Testis (tissue), 2 donors: ENCODE measurements at regions not wholly inside any gene's neighbourhood (a gene's known extent, or its start where the extent isn't known, plus 50 kb on each side); places are given as distances from the start of the nearest gene placed in this dataset.

Experiments
- DNase-seq: peaks from one replicate; pipeline ENCODE4 v3.0.0-alpha.2; 2019
- H3K27ac ChIP-seq, 2 donors: fragments of 200-600 bp; sonication (generic); one replicate each; pipeline ENCODE4 v1.5.1; 2019
- H3K27me3 ChIP-seq: fragments of 200-600 bp; sonication (generic); one replicate; pipeline ENCODE4 v1.5.1; 2019
- H3K36me3 ChIP-seq: fragments of 200-600 bp; sonication (generic); one replicate; pipeline ENCODE4 v1.5.1; 2017; ENCODE audit warnings: low read depth; ENCODE audit errors: missing control alignments
- H3K4me1 ChIP-seq: fragments of 200-600 bp; sonication (generic); one replicate; pipeline ENCODE4 v1.5.1; 2019
- H3K4me3 ChIP-seq, 2 donors: fragments of 200-600 bp; sonication (generic); one replicate each; pipeline ENCODE4 v1.5.1; 2017 to 2019
- H3K9me3 ChIP-seq: fragments of 200-600 bp; sonication (generic); one replicate; pipeline ENCODE4 v1.5.1; 2017
- POLR2A ChIP-seq: fragments of 450-650 bp; IDR thresholded peaks from one replicate; pipeline ENCODE4 v1.6.1; 2017; ENCODE audit warnings: antibody characterized with exemption, mild to moderate bottlenecking, moderate library complexity
- WGBS, 2 donors: methylation state at CpG; one replicate each; pipeline ENCODE4 v1.1.5; 2018; 5-methylcytosine and 5-hydroxymethylcytosine counted together
- intact Hi-C: fragments of 100-400 bp; cut with DNase I; formaldehyde crosslinking; loops from one replicate; pipeline ENCODE4 v1.15.1; 2023; ENCODE audit warnings: low total_unique reads
- TF ChIP-seq, protein P1 (sequence below), 3 experiments: fragments of 450-650 bp in 2 of 3; fragments of 200-600 bp in 1 of 3; sonication (generic) in 1 of 3; IDR thresholded peaks; one replicate each; pipeline ENCODE4 v1.5.1; 2016 to 2019; ENCODE audit warnings: antibody characterized with exemption in 3 of 3, mild to moderate bottlenecking in 2 of 3, moderate library complexity in 1 of 3

DNA sequence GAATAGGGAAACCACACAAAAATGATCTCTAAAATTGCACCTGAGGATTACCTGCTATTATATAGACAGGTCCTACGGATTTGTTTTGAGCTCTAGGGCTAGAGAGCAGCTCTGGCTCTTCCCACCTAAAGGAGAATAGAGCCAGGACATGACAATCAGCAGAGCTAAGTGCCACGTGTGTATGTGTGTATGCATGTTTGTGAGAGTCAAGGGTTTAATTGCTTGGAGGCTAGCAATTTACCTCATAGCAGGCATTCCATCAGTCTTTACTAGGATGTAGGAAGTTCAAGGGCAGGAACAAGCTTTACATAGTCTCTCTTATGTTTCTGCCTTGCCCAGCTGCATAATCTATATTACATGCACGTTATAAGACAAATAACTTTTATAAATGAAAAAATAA is 498.2 kb downstream of the NSUN3 start:
- intact Hi-C loops, result no loop called here
- TF ChIP-seq, protein P1, sequence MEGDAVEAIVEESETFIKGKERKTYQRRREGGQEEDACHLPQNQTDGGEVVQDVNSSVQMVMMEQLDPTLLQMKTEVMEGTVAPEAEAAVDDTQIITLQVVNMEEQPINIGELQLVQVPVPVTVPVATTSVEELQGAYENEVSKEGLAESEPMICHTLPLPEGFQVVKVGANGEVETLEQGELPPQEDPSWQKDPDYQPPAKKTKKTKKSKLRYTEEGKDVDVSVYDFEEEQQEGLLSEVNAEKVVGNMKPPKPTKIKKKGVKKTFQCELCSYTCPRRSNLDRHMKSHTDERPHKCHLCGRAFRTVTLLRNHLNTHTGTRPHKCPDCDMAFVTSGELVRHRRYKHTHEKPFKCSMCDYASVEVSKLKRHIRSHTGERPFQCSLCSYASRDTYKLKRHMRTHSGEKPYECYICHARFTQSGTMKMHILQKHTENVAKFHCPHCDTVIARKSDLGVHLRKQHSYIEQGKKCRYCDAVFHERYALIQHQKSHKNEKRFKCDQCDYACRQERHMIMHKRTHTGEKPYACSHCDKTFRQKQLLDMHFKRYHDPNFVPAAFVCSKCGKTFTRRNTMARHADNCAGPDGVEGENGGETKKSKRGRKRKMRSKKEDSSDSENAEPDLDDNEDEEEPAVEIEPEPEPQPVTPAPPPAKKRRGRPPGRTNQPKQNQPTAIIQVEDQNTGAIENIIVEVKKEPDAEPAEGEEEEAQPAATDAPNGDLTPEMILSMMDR (IDR thresholded peaks at IDR 0.05), result no peak
- no peak for TF ChIP-seq POLR2A
- WGBS, 2 donors, result 47 to 55% methylated on average over 3 of the region's 3 CpGs
- Histone ChIP-seq H3K4me1 (no peaks in the 10 kb centered on the region), H3K27ac (no peak overlapping the region), H3K27me3 (no peaks in the 10 kb centered on the region), H3K4me3 (no peak overlapping the region), H3K9me3 (no peaks in the 10 kb centered on the region), H3K36me3 (no peaks in the 10 kb centered on the region)
- DNase-seq, result no peak

DNA sequence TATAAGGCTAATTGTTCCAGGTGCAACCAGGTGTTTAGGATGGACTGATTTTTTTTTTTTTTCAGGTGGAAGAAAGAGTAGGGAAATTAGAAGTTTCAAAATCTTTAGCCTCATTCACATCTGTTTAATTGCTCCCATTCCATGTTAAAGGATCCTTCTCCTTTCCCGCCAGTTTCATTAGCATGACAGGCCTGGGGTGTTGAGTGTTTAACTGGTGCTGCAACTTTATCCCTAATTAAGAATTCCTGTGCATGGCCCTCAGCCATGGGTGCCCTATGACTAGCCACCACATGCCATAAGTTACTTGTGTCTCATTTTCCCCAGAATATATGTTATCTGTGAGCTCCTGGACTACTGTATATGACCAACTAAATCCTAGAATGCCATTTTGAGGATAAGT is 501.4 kb downstream of the NSUN3 start:
- Histone ChIP-seq H3K9me3 (no peaks in the 10 kb centered on the region), H3K27me3 (no peaks in the 10 kb centered on the region), H3K27ac (no peak overlapping the region), H3K4me3 (no peak overlapping the region), H3K4me1 (no peaks in the 10 kb centered on the region), H3K36me3 (no peaks in the 10 kb centered on the region)
- intact Hi-C loops, result no loop called here
- WGBS, 2 donors, result 90 to 100% methylated on average over 1 of the region's 1 CpG
- TF ChIP-seq, protein P1 (IDR thresholded peaks at IDR 0.05), result no peak
- no peak for TF ChIP-seq POLR2A
- no peak for DNase-seq

DNA sequence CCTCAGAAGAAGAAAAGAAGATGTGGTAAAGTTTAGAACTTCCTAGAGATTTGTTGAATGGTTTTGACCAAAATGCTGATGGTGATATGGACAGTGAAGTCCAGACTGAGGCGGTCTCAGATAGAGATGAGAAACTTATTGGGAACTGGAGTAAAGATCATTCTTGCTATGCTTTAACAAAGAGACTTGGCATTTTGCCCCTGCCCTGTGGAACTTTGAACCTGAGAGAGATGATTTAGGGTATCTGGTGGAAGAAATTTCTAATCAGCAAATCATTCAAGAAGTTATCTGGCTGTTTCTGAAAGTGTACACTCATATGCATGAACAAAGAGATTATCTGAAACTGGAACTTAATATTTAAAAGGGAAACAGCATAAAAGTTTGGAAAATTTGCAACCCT is 505.2 kb downstream of the NSUN3 start:
- Histone ChIP-seq H3K27ac (no peak overlapping the region), H3K9me3 (no peaks in the 10 kb centered on the region), H3K27me3 (no peaks in the 10 kb centered on the region), H3K4me3 (no peak overlapping the region), H3K36me3 (no peaks in the 10 kb centered on the region), H3K4me1 (no peaks in the 10 kb centered on the region)
- DNase-seq, result no peak
- 0 to 3% methylated on average over 1 of the region's 1 CpG for WGBS, 2 donors
- TF ChIP-seq POLR2A, result no peak
- TF ChIP-seq, protein P1 (IDR thresholded peaks at IDR 0.05), result no peak
- intact Hi-C loops, result no loop called here

DNA sequence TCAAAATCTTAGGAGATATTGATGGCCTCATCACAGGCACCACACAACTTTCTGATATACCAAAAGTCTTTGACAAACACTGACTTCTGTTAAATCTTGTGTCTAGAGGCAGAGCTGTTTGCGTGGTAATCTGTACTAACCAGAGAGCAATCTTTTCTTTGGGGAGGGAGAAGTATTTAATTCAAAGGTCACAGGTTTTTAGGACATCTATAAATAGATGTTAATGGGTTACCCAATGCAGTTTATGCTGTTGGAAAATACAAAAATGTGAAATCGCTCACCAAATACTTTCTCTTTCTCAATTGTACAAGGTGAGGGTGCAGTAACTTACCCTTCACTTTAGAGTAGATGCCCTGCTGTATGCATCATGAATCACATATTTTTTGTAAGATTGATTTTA is 510.5 kb downstream of the NSUN3 start:
- intact Hi-C loops, result no loop called here
- Histone ChIP-seq H3K9me3 (no peaks in the 10 kb centered on the region), H3K4me3 (no peak overlapping the region), H3K27me3 (no peaks in the 10 kb centered on the region), H3K36me3 (no peaks in the 10 kb centered on the region), H3K27ac (no peak overlapping the region), H3K4me1 (no peaks in the 10 kb centered on the region)
- 62 to 84% methylated on average over 2 of the region's 2 CpGs for WGBS, 2 donors
- TF ChIP-seq, protein P1 (IDR thresholded peaks at IDR 0.05), result no peak
- no peak for TF ChIP-seq POLR2A
- no peak for DNase-seq

DNA sequence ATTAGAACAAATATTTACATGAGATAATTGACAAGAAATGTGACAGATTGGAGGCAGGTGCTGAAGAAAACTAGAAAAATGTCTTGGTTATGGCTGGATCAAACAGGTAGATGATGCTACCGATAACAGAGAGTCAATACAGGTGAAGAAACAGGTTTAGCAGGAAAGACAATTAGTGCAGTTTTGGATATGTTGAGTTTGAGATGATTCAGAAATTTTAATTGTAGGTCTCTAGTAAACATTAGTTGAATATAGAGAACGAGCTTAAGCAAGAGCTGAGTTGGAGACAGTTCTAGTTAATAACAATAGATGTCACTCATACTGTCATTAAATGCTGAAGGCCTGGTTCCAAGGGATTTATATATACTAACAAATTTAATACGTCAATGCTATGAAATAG is 524.4 kb downstream of the NSUN3 start:
- Histone ChIP-seq H3K4me1 (no peaks in the 10 kb centered on the region), H3K4me3 (no peak overlapping the region), H3K27me3 (no peaks in the 10 kb centered on the region), H3K9me3 (no peaks in the 10 kb centered on the region), H3K36me3 (no peaks in the 10 kb centered on the region), H3K27ac (peak overlapping the region in 1 of 2 donors; percentile 16)
- WGBS, 2 donors, result 89 to 92% methylated on average over 3 of the region's 3 CpGs
- TF ChIP-seq, protein P1 (IDR thresholded peaks at IDR 0.05), result no peak
- TF ChIP-seq POLR2A, result no peak
- no peak for DNase-seq
- intact Hi-C loops, result no loop called here
